GM12873 (cell line): ENCODE measurements at regions not wholly inside any gene's neighbourhood (a gene's known extent, or its start where the extent isn't known, plus 50 kb on each side); places are given as distances from the start of the nearest gene placed in this dataset.

Source experiments
- TF ChIP-seq, protein P1 (sequence below): IDR thresholded peaks from 2 replicates; pipeline ENCODE4 v1.5.1; 2012; ENCODE audit warnings: low read depth, mild to moderate bottlenecking, moderate library complexity, low read length, control low read depth; ENCODE audit not compliant: insufficient read depth; ENCODE audit errors: missing control alignments

DNA sequence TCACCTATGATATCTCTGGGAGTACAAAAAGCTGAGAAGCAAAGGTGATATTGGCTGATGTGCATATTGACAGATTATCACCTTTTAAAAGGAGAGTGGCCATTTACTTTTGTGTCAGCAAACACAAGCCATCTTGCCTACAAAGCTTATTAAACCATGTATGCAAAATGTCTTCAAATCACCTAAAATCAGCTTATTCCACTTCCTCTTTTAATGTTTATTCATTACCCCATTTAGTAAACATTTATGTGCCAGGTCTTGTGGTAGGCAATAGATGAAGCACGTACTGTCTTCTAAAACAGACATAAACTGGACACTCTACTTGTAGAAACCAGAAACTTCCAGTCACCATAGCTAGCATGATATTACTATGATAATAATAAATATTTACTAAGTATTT is 354.6 kb downstream of the RBM26 start:
- TF ChIP-seq, protein P1, sequence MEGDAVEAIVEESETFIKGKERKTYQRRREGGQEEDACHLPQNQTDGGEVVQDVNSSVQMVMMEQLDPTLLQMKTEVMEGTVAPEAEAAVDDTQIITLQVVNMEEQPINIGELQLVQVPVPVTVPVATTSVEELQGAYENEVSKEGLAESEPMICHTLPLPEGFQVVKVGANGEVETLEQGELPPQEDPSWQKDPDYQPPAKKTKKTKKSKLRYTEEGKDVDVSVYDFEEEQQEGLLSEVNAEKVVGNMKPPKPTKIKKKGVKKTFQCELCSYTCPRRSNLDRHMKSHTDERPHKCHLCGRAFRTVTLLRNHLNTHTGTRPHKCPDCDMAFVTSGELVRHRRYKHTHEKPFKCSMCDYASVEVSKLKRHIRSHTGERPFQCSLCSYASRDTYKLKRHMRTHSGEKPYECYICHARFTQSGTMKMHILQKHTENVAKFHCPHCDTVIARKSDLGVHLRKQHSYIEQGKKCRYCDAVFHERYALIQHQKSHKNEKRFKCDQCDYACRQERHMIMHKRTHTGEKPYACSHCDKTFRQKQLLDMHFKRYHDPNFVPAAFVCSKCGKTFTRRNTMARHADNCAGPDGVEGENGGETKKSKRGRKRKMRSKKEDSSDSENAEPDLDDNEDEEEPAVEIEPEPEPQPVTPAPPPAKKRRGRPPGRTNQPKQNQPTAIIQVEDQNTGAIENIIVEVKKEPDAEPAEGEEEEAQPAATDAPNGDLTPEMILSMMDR = no peak

DNA sequence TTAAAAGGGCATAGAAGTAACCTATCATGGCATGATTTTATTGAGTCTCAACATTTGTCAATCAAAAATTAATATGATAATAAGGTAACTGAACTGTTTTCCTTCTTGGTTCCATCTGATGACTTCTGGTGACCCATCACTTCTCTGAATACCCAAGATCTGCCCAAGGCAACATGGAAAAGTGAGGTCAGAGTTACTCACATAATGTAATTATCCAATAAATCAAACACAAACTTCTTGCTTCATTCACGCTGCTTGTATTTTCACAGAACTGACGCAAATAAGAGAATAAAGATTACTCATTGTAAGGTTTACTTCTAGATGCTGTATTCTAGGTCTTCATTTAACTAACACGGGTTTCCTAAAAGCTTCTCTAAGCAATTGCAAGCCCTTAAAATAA is 361.6 kb downstream of the RBM26 start:
- TF ChIP-seq, protein P1 = no peak

DNA sequence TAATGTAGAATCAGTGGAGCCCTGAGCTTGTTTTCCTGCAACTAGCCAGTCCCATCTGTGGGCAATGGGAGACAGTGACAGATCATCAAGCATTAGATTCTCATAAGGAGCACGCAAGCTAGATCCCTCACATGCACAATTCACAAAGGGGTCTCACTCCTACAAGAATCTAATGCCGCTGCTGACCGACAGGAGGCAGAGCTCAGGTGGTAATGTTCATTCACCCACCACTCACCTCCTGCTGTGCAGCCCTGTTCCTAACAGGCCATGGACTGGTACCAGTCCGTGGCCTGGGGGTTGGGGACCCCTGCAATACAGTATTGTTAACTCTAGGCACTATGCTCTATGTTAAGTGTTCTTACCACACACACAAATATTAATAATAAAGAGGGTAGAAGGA is 362.8 kb downstream of the RBM26 start:
- TF ChIP-seq, protein P1 = no peak

DNA sequence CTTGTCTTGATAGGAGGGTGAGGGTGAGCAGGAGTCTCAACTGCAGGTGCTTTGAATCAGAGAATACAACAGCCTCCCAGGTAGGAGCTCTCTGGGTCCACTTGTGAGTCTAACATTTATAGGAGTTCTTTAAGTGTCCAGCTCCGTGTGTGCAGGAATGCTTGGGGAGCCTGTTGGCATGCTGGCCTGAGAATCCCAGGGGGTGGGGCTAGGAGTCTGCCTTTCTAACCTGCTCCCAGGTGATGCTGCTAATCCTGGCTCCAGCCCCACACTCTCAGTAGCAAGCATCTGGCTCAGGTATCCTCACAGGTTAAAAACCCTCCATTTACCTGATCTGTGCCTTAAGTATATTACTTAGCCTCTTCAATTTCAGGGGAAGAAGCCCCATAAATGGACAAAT is 368.9 kb downstream of the RBM26 start:
- TF ChIP-seq, protein P1 = no peak

DNA sequence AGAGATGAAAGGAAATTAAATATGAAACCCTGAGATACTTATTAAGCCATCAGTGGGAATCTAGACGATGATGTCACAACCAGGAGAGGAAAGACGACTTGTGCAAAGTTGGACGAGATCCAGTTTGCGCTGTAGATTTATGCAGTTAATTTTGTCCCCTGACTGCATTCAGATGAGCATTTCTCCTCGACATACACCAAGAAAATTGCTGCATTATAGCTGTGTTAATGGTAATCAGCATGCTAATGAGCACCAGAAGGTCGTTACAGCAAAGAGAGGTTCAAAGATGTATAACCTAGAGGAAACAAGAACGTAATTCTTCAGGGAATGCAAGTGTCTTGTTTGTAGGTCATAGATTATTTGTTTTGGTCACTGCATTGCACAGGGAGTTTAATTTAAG is 371.7 kb downstream of the RBM26 start:
- TF ChIP-seq, protein P1 = no peak

DNA sequence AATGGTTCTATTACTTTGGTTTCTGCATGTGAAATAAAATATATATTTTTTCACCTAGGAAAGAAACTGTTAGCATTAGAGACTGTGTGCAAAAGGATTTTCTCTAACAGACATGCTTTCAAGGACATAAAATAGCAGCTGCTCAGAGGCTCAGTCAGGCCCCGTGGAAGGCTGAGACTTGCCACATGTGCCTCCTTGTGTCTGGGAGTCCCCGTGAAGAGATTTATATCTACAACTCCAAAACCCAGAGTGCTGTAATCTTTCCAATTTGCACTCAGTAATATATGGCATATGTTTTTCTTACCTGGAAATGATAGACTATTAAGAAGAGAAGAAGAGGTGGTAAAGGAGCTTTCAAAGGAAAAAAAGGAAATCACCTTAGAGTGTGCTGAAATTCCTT is 371.6 kb upstream of the OBI1 start:
- TF ChIP-seq, protein P1 = no peak

DNA sequence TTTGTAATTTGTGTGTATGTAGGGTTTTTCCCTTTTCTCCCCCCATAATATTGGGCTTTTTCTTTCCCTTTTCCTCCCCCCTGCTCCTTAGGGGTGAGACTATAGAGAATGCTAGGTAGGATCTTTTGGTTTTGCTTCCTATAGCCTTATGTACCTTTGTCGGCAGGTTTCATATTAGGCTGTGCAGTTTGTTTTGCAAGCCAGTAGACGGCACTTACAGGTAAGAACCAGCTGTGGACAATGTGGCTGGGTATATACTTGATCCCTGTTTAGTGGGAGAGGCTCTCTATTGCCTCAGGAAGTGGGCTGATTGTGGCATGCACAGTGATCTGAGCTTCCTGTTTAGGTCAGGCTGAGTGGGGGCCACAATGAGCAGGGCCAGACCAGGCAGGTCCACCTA is 359.2 kb upstream of the OBI1 start:
- TF ChIP-seq, protein P1 = peak; percentile 28
